Panc1 (cell line): ENCODE measurements at regions not wholly inside any gene's neighbourhood (a gene's known extent, or its start where the extent isn't known, plus 50 kb on each side); places are given as distances from the start of the nearest gene placed in this dataset.

Experiments used
- ATAC-seq: fragments of 200-7000 bp; cut with Tn5 transposase; 2 replicates; pipeline ENCODE4 v1.9.1; 2020; ENCODE audit warnings: mild to moderate bottlenecking, moderate library complexity
- BruUV-seq: library from RNA; stranded (reverse); fragments of 400-500 nt; replicated peaks from 2 replicates; lab custom pipeline; 2021; lab: Mats Ljungman, UMichigan
- CTCF ChIA-PET: fragments of 300-600 bp; sonication (Branson Sonifier 250); formaldehyde crosslinking; loops from one replicate; lab custom pipeline; 2022; ENCODE audit warnings: antibody characterized with exemption; lab: Charles Lee
- POLR2A ChIA-PET: fragments of 300-600 bp; sonication (Branson Sonifier 250); formaldehyde crosslinking; loops from one replicate; lab custom pipeline; 2022; ENCODE audit warnings: antibody characterized with exemption; lab: Charles Lee
- DNase-seq: peaks from one replicate; pipeline ENCODE4 v3.0.0-alpha.2; 2010; ENCODE audit warnings: low read depth, low spot score
- H3K27ac ChIP-seq: 2 replicates; pipeline ENCODE4 v1.5.1; 2011; ENCODE audit warnings: mild to moderate bottlenecking, low read length, inconsistent platforms
- H3K27me3 ChIP-seq: fragments of 200-500 bp; sonication (Bioruptor generic); 2 replicates; pipeline ENCODE4 v1.6.0; 2014; ENCODE audit warnings: low read length, inconsistent platforms; ENCODE audit not compliant: control insufficient read depth, insufficient read depth
- H3K36me3 ChIP-seq: fragments of 200-500 bp; sonication (Bioruptor generic); 2 replicates; pipeline ENCODE4 v1.5.1; 2014; ENCODE audit warnings: inconsistent platforms, mild to moderate bottlenecking, low read length, moderate library complexity; ENCODE audit not compliant: control insufficient read depth, insufficient read depth
- H3K4me1 ChIP-seq: 2 replicates; pipeline ENCODE4 v1.5.1; 2011; ENCODE audit warnings: inconsistent platforms, mild to moderate bottlenecking, low read length, moderate library complexity; ENCODE audit not compliant: control insufficient read depth, insufficient read depth
- H3K4me3 ChIP-seq, 2 experiments: 2 replicates each; pipeline ENCODE4 v1.5.1; 2011 to 2012; ENCODE audit warnings: low read depth in 2 of 2, low read length in 2 of 2, mild to moderate bottlenecking in 2 of 2, inconsistent platforms in 1 of 2, moderate library complexity in 1 of 2
- H3K9me3 ChIP-seq: fragments of 200-500 bp; sonication (Bioruptor generic); 2 replicates; pipeline ENCODE4 v1.5.1; 2014; ENCODE audit warnings: low read depth, mild to moderate bottlenecking, inconsistent platforms, low read length, moderate library complexity; ENCODE audit not compliant: control insufficient read depth, insufficient read depth
- CTCF ChIP-seq: fragments of 450-650 bp; IDR thresholded peaks from 2 replicates; pipeline ENCODE4 v1.5.1; 2017; ENCODE audit warnings: mild to moderate bottlenecking
- POLR2AphosphoS5 ChIP-seq: IDR thresholded peaks from 2 replicates; pipeline ENCODE4 v1.6.1; 2012; ENCODE audit warnings: mild to moderate bottlenecking, low read depth, low read length, moderate library complexity
- SIN3A ChIP-seq: IDR thresholded peaks from 2 replicates; pipeline ENCODE4 v1.6.1; 2012; ENCODE audit warnings: low read depth, mild to moderate bottlenecking, low read length, moderate library complexity, borderline replicate concordance; ENCODE audit not compliant: insufficient read depth
- TCF7L2 ChIP-seq: IDR thresholded peaks from 2 replicates; pipeline ENCODE4 v1.6.1; 2011; ENCODE audit warnings: mild to moderate bottlenecking, low read depth, low read length, inconsistent platforms
- in situ Hi-C: cut with HindIII; loops from 2 replicates; pipeline ENCODE4 v1.10.0; 2016; ENCODE audit warnings: low sequenced_read_pairs, low pct_unique_long_range_greater_than_20kb
- intact Hi-C: fragments of 100-400 bp; cut with micrococcal nuclease; formaldehyde crosslinking; loops from one replicate; pipeline ENCODE4 v1.10.0; 2022; ENCODE audit not compliant: unreplicated experiment
- TF ChIP-seq, protein P1 (sequence below), 2 experiments: IDR thresholded peaks; 2 replicates each; pipeline ENCODE4 v1.6.1; 2011 to 2012; ENCODE audit warnings: low read depth in 2 of 2, control low read depth in 1 of 2, low read length in 1 of 2, mild to moderate bottlenecking in 1 of 2, moderate library complexity in 1 of 2; ENCODE audit not compliant: insufficient read depth in 1 of 2

- ATAC-seq = no peak
- Histone ChIP-seq H3K9me3 (no peaks in the 10 kb centered on the region), H3K4me3 (no peak overlapping the region), H3K36me3 (no peaks in the 10 kb centered on the region), H3K27ac (no peak overlapping the region), H3K4me1 (no peaks in the 10 kb centered on the region), H3K27me3 (no peaks in the 10 kb centered on the region)
- CTCF ChIA-PET = no interaction called here
- in situ Hi-C loops = no loop called here
- no peak for DNase-seq
- intact Hi-C loops = no loop called here
- TF ChIP-seq, protein P1, sequence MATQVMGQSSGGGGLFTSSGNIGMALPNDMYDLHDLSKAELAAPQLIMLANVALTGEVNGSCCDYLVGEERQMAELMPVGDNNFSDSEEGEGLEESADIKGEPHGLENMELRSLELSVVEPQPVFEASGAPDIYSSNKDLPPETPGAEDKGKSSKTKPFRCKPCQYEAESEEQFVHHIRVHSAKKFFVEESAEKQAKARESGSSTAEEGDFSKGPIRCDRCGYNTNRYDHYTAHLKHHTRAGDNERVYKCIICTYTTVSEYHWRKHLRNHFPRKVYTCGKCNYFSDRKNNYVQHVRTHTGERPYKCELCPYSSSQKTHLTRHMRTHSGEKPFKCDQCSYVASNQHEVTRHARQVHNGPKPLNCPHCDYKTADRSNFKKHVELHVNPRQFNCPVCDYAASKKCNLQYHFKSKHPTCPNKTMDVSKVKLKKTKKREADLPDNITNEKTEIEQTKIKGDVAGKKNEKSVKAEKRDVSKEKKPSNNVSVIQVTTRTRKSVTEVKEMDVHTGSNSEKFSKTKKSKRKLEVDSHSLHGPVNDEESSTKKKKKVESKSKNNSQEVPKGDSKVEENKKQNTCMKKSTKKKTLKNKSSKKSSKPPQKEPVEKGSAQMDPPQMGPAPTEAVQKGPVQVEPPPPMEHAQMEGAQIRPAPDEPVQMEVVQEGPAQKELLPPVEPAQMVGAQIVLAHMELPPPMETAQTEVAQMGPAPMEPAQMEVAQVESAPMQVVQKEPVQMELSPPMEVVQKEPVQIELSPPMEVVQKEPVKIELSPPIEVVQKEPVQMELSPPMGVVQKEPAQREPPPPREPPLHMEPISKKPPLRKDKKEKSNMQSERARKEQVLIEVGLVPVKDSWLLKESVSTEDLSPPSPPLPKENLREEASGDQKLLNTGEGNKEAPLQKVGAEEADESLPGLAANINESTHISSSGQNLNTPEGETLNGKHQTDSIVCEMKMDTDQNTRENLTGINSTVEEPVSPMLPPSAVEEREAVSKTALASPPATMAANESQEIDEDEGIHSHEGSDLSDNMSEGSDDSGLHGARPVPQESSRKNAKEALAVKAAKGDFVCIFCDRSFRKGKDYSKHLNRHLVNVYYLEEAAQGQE (IDR thresholded peaks at IDR 0.05; ENCODE audit: insufficient read depth in 1 of 2, low read depth in 2 of 2, low read length in 1 of 2) = no peak
- TF ChIP-seq TCF7L2 (no peak), CTCF (no peak), POLR2AphosphoS5 (no peak), SIN3A (no peak)
- no TSS peak for BruUV-seq
- POLR2A ChIA-PET = no interaction called here
These were observed 67.6 kb upstream of the PPP2R5A start for GRCh38 chr1:212217633-212218032.

- H3K27ac ChIP-seq = no peak overlapping the region
- no peak for TF ChIP-seq SIN3A
- TF ChIP-seq, protein P1 (IDR thresholded peaks at IDR 0.05; ENCODE audit: insufficient read depth in 1 of 2, low read depth in 2 of 2, low read length in 1 of 2) = no peak
- intact Hi-C loops = no loop called here
- no peaks in the 10 kb centered on the region for H3K36me3 ChIP-seq
- H3K4me3 ChIP-seq = no peak overlapping the region
- ChIA-PET CTCF (no interaction called here), POLR2A (no interaction called here)
- DNase-seq = no peak
- H3K9me3 ChIP-seq = no peaks in the 10 kb centered on the region
- in situ Hi-C loops = no loop called here
- no peak for ATAC-seq
- no peaks in the 10 kb centered on the region for H3K4me1 ChIP-seq
- H3K27me3 ChIP-seq = no peaks in the 10 kb centered on the region
- no TSS peak for BruUV-seq
These were observed 67.1 kb upstream of the PPP2R5A start for GRCh38 chr1:212218065-212218464.
